ENCODE measurements at regions not wholly inside any gene's neighbourhood (a gene's known extent, or its start where the extent isn't known, plus 50 kb on each side); places are given as distances from the start of the nearest gene placed in this dataset.

DNA sequence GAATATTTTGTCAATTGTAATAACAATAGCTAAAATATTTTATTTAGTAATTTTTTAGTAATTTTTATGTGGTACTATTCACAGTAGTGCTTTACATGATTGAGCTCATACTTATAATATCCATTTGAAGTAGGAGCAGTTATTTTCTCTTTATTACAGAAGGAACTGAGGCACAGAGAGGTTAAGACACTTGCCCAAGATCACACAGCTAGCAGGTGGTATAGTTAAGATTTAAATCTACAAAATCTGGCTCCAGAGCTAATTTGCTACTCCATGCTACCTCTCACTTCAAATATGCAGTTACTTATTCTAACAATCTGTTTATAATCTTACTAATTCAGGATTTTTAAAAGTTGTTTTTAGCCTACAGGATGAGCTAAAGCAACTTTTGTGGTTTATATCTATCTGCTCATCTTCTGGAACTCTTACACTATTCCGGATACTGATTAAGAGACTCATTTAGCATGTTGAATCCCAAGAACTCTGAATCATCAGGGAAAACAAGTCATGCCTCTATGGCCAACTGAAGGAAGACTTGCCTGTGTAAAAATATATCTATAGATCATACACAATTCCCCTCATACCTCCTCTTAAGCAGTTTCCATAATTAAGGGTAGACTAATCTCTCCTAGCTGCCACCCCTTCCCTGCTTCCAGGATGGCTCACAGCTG is 324.2 kb downstream of the UBE3D start:
- H3K9me3 Mint-ChIP-seq = no peaks in the 10 kb centered on the region
- ATAC-seq (no peak), DNase-seq (no peak)
- no peaks in the 10 kb centered on the region for H3K4me1 Mint-ChIP-seq
- no peaks in the 10 kb centered on the region for H3K36me3 Mint-ChIP-seq (ENCODE audit: low read depth)
- no peak overlapping the region for H3K27ac Mint-ChIP-seq
- H3K27me3 Mint-ChIP-seq = peaks cover 4% of the 10 kb centered on the region
- H3K4me3 Mint-ChIP-seq = no peak overlapping the region

DNA sequence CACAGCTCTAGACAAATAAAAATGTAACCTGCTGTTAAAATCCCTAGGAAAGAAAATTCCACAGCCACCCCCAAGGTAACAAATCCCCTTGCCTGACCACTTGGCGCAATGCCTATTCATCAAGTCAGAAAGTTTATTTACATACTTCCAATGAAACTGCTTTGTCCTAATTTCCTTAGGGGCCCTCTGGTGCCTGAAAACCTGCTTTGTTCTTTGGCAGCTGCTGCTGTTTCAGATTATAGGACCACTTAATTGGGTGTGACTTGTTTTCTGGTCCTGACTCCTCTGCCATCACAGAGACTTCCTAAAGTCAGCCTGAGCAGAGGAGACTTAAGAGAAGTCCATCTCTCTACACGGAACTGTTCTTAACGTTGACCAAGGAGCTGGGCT is 323.6 kb downstream of the UBE3D start:
- Mint-ChIP-seq H3K9me3 (no peaks in the 10 kb centered on the region), H3K36me3 (ENCODE audit: low read depth) (no peaks in the 10 kb centered on the region), H3K27me3 (peaks cover 4% of the 10 kb centered on the region), H3K4me1 (no peaks in the 10 kb centered on the region), H3K27ac (no peak overlapping the region), H3K4me3 (no peak overlapping the region)
- ATAC-seq = no peak
- no peak for DNase-seq

GRCh38 chr6:82744286-82745015 is 321.2 kb downstream of the UBE3D start:
- Mint-ChIP-seq H3K4me3 (no peak overlapping the region), H3K4me1 (no peaks in the 10 kb centered on the region)

GRCh38 chr6:82750556-82750955 is 315.1 kb downstream of the UBE3D start:
- no peaks in the 10 kb centered on the region for H3K9me3 Mint-ChIP-seq
- no peak overlapping the region for H3K4me3 Mint-ChIP-seq
- peaks cover 2% of the 10 kb centered on the region for H3K27me3 Mint-ChIP-seq
- no peak for ATAC-seq
- DNase-seq = no peak
- H3K4me1 Mint-ChIP-seq = no peaks in the 10 kb centered on the region
- H3K27ac Mint-ChIP-seq = no peak overlapping the region
- no peaks in the 10 kb centered on the region for H3K36me3 Mint-ChIP-seq (ENCODE audit: low read depth)

More at GRCh38 chr6:82744286-82745015, 321.2 kb downstream of the UBE3D start:
- peaks cover 2% of the 10 kb centered on the region for H3K27me3 Mint-ChIP-seq
- H3K27ac Mint-ChIP-seq = no peak overlapping the region
- ATAC-seq (no peak), DNase-seq (no peak)
- H3K9me3 Mint-ChIP-seq = no peaks in the 10 kb centered on the region
- H3K36me3 Mint-ChIP-seq (ENCODE audit: low read depth) = no peaks in the 10 kb centered on the region

GRCh38 chr6:82751718-82752117 is 313.9 kb downstream of the UBE3D start:
- no peaks in the 10 kb centered on the region for H3K9me3 Mint-ChIP-seq
- no peak for ATAC-seq
- H3K4me3 Mint-ChIP-seq = no peak overlapping the region
- no peaks in the 10 kb centered on the region for H3K36me3 Mint-ChIP-seq (ENCODE audit: low read depth)
- DNase-seq = no peak
- no peaks in the 10 kb centered on the region for H3K4me1 Mint-ChIP-seq
- H3K27me3 Mint-ChIP-seq = no peaks in the 10 kb centered on the region
- no peak overlapping the region for H3K27ac Mint-ChIP-seq

DNA sequence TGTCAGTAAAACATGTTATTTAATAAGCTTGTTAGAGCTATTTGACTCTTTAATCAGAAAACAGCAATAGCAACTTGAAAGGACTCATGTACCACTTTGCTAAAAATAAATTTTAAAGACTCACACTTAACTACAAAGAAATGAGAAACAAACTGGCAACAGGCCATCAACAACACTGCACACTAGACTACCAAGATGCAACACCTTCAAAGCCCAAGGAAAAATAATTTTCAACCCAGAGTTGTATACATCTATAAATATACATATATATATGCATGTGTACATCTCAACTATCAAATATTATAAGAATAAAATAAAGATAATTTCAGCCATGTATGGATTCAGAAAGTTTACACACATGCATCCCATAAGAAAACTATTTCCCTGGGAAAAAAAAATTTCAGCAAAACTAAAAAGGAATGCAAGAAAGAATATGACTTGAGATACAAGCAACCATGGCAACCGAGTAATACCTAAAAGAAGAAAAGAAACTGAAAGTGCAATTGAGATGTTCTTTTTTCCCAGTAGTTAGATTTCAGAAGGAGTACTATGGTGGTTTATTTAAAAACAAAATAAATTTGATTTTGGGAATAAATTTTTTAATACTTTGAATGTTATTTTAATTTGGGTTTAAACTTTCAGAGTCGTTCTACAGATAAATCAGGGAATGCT is 303.8 kb downstream of the UBE3D start:
- H3K27ac Mint-ChIP-seq = no peak overlapping the region

DNA sequence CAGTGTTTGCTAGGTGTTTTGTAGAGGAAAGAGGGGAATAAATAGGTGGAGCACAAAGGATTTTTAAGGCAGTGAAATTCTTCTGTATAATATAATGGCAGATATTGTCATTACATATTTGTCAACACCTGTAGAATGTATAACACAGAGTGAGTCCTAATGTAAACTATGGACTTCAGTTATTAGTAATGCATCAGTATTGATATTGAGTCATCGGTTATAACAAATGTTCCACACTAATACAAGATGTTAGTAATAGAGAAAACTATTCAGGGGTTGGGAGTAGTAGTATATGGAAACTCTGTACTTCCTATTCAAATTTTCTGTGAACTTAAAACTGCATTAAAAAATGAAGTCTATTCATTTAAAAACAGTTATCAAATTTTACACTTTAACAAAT is 299.2 kb downstream of the UBE3D start:
- Mint-ChIP-seq H3K27me3 (no peaks in the 10 kb centered on the region), H3K4me1 (no peaks in the 10 kb centered on the region), H3K36me3 (ENCODE audit: low read depth) (no peaks in the 10 kb centered on the region), H3K27ac (no peak overlapping the region), H3K4me3 (no peak overlapping the region), H3K9me3 (no peaks in the 10 kb centered on the region)
- DNase-seq (no peak), ATAC-seq (no peak)

More for the DNA sequence above, 303.8 kb downstream of the UBE3D start:
- H3K27me3 Mint-ChIP-seq = no peaks in the 10 kb centered on the region
- no peaks in the 10 kb centered on the region for H3K36me3 Mint-ChIP-seq (ENCODE audit: low read depth)
- ATAC-seq (no peak), DNase-seq (no peak)
- H3K9me3 Mint-ChIP-seq = peaks cover 3% of the 10 kb centered on the region
- H3K4me3 Mint-ChIP-seq = no peak overlapping the region
- no peaks in the 10 kb centered on the region for H3K4me1 Mint-ChIP-seq

DNA sequence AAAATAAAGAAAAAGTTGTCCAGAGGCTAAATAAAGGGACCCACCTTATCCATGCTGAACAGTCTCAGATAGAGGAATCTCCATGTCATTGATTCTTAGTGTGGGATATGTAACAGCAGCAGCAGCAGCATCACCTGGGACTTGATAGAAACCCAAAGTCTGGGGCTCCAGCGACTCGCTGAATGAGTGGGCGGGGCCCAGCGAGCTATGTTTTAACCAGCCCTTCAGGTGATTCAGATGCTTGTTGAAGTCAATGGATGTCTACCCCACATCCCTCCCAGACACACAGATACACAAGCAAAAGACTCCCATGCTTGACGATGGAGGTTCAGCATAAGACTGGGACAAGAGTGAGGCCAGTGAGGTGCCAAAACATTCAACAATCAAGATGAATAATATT is 298.6 kb downstream of the UBE3D start:
- no peak for DNase-seq
- no peak for ATAC-seq
- H3K9me3 Mint-ChIP-seq = no peaks in the 10 kb centered on the region
- no peak overlapping the region for H3K4me3 Mint-ChIP-seq
- no peak overlapping the region for H3K27ac Mint-ChIP-seq
- no peaks in the 10 kb centered on the region for H3K27me3 Mint-ChIP-seq
- H3K36me3 Mint-ChIP-seq (ENCODE audit: low read depth) = no peaks in the 10 kb centered on the region
- H3K4me1 Mint-ChIP-seq = no peaks in the 10 kb centered on the region

DNA sequence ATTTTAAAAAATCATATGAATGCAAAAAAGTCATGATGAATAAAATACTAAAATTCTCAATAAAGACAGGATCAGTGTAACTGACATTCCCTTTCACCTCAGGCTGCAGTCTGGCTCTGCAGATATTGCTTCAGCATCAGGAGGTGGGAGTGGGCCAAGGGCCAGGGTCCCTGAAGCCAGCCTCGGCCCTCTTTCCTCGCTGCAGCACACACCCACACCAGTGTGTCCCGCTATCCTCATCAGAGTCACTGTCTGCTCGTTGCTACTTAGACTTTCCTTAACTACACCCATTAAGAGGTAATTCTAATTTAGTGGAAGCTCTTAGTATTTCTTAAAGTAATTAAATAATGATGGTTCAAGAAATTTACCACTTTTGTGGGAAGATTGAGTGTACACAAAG is 298.2 kb downstream of the UBE3D start:
- Mint-ChIP-seq H3K4me1 (no peaks in the 10 kb centered on the region), H3K9me3 (no peaks in the 10 kb centered on the region), H3K4me3 (no peak overlapping the region), H3K27me3 (no peaks in the 10 kb centered on the region), H3K36me3 (ENCODE audit: low read depth) (no peaks in the 10 kb centered on the region), H3K27ac (no peak overlapping the region)
- no peak for ATAC-seq
- DNase-seq = no peak

GRCh38 chr6:82772851-82773717 is 292.6 kb downstream of the UBE3D start:
- ATAC-seq (no peak), DNase-seq (no peak)
- Mint-ChIP-seq H3K27ac (no peak overlapping the region), H3K36me3 (ENCODE audit: low read depth) (no peaks in the 10 kb centered on the region), H3K9me3 (no peaks in the 10 kb centered on the region), H3K27me3 (no peaks in the 10 kb centered on the region), H3K4me1 (no peaks in the 10 kb centered on the region), H3K4me3 (no peak overlapping the region)

- Mint-ChIP-seq H3K36me3 (ENCODE audit: low read depth) (no peaks in the 10 kb centered on the region), H3K4me1 (no peaks in the 10 kb centered on the region), H3K27ac (no peak overlapping the region), H3K9me3 (no peaks in the 10 kb centered on the region), H3K4me3 (no peak overlapping the region), H3K27me3 (no peaks in the 10 kb centered on the region)
- DNase-seq = no peak
- no peak for ATAC-seq
These were observed 290.3 kb downstream of the UBE3D start for GRCh38 chr6:82775361-82775760.

DNA sequence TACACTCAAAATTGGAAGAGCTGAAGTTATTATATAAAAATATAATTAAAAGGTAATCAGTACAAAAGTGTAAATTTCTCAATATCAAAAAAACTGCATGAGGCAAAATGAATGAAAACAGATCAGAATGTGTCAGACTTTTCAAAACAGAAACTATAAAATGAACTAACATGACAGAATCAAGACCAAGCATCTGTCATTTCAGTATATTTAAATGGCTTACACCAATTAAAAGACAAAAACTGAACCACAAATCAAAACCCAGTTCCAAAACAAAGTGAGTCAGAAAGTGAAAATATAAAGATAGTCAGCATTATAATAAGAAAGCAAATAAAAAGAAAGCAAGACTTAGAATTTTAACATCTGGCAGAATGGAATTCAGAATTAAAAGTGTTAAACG is 289.7 kb downstream of the UBE3D start:
- no peaks in the 10 kb centered on the region for H3K27me3 Mint-ChIP-seq
- H3K9me3 Mint-ChIP-seq = no peaks in the 10 kb centered on the region
- H3K4me3 Mint-ChIP-seq = no peak overlapping the region
- no peaks in the 10 kb centered on the region for H3K36me3 Mint-ChIP-seq (ENCODE audit: low read depth)
- H3K4me1 Mint-ChIP-seq = no peaks in the 10 kb centered on the region
- H3K27ac Mint-ChIP-seq = no peak overlapping the region
- DNase-seq = no peak
- ATAC-seq = no peak

GRCh38 chr6:82779041-82779440 is 286.6 kb downstream of the UBE3D start:
- Mint-ChIP-seq H3K27me3 (no peaks in the 10 kb centered on the region), H3K4me1 (no peaks in the 10 kb centered on the region), H3K36me3 (ENCODE audit: low read depth) (no peaks in the 10 kb centered on the region), H3K27ac (no peak overlapping the region), H3K4me3 (no peak overlapping the region), H3K9me3 (no peaks in the 10 kb centered on the region)
- no peak for DNase-seq
- no peak for ATAC-seq

GRCh38 chr6:82780334-82780733 is 285.3 kb downstream of the UBE3D start:
- H3K4me3 Mint-ChIP-seq = no peak overlapping the region

More at GRCh38 chr6:82780334-82780733, 285.3 kb downstream of the UBE3D start:
- DNase-seq = no peak
- Mint-ChIP-seq H3K27me3 (no peaks in the 10 kb centered on the region), H3K27ac (no peak overlapping the region), H3K9me3 (no peaks in the 10 kb centered on the region), H3K36me3 (ENCODE audit: low read depth) (no peaks in the 10 kb centered on the region), H3K4me1 (no peaks in the 10 kb centered on the region)
- ATAC-seq = no peak

Measured in activated naive CD8-positive, alpha-beta T cell treated with anti-CD3 and anti-CD28 coated beads, Interleukin-2, amount 50 U/mL, for 24 hours (primary cell).